Astrocyte of the spinal cord (primary cell): ENCODE measurements at regions not wholly inside any gene's neighbourhood (a gene's known extent, or its start where the extent isn't known, plus 50 kb on each side); places are given as distances from the start of the nearest gene placed in this dataset.

Source experiments
- DNase-seq: peaks from one replicate; pipeline ENCODE4 v3.0.0; 2011; ENCODE audit warnings: low read depth, low spot score
- H3K4me3 ChIP-seq: 2 replicates; pipeline ENCODE4 v1.5.1; 2011; ENCODE audit warnings: low read depth, mild to moderate bottlenecking, low read length, moderate library complexity
- CTCF ChIP-seq: IDR thresholded peaks from 2 replicates; pipeline ENCODE4 v1.5.1; 2012; ENCODE audit warnings: low read depth, mild to moderate bottlenecking, low read length, inconsistent platforms
- in situ Hi-C: cut with HindIII; loops from 2 replicates; pipeline ENCODE4 v1.10.0; 2017; ENCODE audit warnings: low sequenced_read_pairs

- no peak for DNase-seq
- in situ Hi-C loops = no loop called here
- no peak overlapping the region for H3K4me3 ChIP-seq
- TF ChIP-seq CTCF = no peak
Observed at GRCh38 chr10:59558066-59558465, 151.6 kb downstream of the SLC16A9 start.

DNA sequence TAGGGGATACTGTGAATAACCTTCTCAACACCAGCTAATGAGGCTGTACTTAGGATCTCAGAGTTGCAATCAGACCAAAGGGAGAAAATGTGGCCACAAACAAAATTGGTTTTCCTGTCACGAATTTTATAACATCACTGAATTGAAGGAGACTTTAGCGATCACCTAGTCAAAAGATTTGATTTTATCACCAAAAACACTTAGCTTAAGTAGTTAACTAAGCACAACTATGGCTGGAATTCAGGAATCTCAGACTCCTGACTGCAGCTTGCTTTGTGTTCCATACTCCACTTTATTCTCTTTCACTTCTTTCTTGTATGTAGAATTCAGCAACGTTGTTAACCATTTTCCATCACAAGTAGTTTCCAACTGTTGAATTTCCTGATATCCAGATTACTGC is 152.0 kb downstream of the SLC16A9 start:
- no peak for DNase-seq
- in situ Hi-C loops = no loop called here
- no peak overlapping the region for H3K4me3 ChIP-seq
- TF ChIP-seq CTCF = no peak

- in situ Hi-C loops = no loop called here
Observed at GRCh38 chr10:59557052-59557451, 152.6 kb downstream of the SLC16A9 start.

GRCh38 chr10:59553162-59553900 is 156.3 kb downstream of the SLC16A9 start:
- no peak for DNase-seq
- no peak for TF ChIP-seq CTCF

More at GRCh38 chr10:59557052-59557451, 152.6 kb downstream of the SLC16A9 start:
- TF ChIP-seq CTCF = no peak
- no peak for DNase-seq
- H3K4me3 ChIP-seq = no peak overlapping the region

GRCh38 chr10:59550061-59550460 is 159.6 kb downstream of the SLC16A9 start:
- no peak overlapping the region for H3K4me3 ChIP-seq
- in situ Hi-C loops = no loop called here
- no peak for TF ChIP-seq CTCF
- DNase-seq = no peak

More at GRCh38 chr10:59553162-59553900, 156.3 kb downstream of the SLC16A9 start:
- in situ Hi-C loops = no loop called here
- no peak overlapping the region for H3K4me3 ChIP-seq

DNA sequence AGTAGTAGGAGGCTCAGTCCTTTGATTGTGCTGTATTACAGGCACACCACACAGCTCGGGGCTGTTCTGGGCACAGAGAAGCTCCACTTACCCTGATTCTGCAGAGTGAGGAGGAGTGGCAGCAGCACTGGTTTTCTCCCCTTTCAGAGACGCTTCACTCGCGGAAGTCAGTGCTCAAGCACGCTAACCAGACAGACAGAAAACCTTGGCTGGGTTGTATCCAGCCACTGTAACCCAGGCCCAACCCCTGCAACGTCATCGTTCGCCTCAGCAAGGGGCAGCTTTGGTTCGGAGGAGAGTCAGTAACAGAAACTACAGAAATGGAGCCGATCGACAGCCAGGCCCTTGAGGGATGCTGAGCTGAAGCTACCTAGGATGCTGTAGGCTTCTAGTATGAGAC is 171.0 kb downstream of the SLC16A9 start:
- no peak for DNase-seq
- in situ Hi-C loops = no loop called here
- TF ChIP-seq CTCF = no peak
- H3K4me3 ChIP-seq = no peak overlapping the region

DNA sequence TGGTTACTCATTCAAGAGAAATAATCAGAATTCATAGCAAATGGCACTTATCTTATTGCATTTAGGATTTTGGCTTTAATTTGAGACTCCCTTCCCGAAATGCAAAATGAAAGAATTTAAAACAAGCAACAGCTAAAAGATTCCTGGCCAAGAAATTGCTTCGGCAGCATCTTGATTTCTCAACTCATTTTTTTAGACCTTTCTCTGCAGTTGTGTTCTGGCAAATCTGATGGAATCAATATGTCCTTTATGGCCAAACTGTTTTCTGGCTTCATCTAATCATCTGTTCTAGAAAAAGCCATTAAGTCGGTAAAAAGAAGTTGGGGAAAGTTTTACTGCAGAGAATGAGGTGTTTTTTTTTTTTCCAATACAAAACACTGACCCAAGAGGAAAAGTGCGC is 172.1 kb downstream of the SLC16A9 start:
- H3K4me3 ChIP-seq = no peak overlapping the region
- in situ Hi-C loops = no loop called here
- no peak for DNase-seq
- TF ChIP-seq CTCF = no peak
